Liver (tissue), 8 donors: ENCODE measurements at regions not wholly inside any gene's neighbourhood (a gene's known extent, or its start where the extent isn't known, plus 50 kb on each side); places are given as distances from the start of the nearest gene placed in this dataset.

ENCODE experiments used
- DNase-seq: peaks from one replicate; pipeline ENCODE4 v3.0.0-alpha.2; 2017; ENCODE audit warnings: low spot score
- H3K27ac ChIP-seq, 2 donors: one replicate each; pipeline ENCODE4 v1.7.0; 2013; ENCODE audit warnings: inconsistent platforms in 2 of 2, low read length in 2 of 2, control low read depth in 1 of 2, low read depth in 1 of 2, mild to moderate bottlenecking in 1 of 2
- H3K27me3 ChIP-seq, 4 donors: one replicate each; pipeline versions ENCODE4 v1.6.1 to v1.7.0; 2013; ENCODE audit warnings: low read length in 3 of 4, inconsistent platforms in 1 of 4, mild to moderate bottlenecking in 1 of 4, moderate library complexity in 1 of 4; ENCODE audit not compliant: control insufficient read depth in 4 of 4, insufficient read depth in 4 of 4
- H3K36me3 ChIP-seq, 4 donors: one replicate each; pipeline versions ENCODE4 v1.6.1 to v1.7.0; 2013; ENCODE audit warnings: low read length in 3 of 4, mild to moderate bottlenecking in 3 of 4, low read depth in 1 of 4, moderate library complexity in 1 of 4; ENCODE audit not compliant: control insufficient read depth in 4 of 4, insufficient read depth in 3 of 4
- H3K4me1 ChIP-seq, 4 donors: one replicate each; pipeline versions ENCODE4 v1.6.1 to v1.7.0; 2013; ENCODE audit warnings: low read length in 3 of 4, mild to moderate bottlenecking in 3 of 4, moderate library complexity in 1 of 4; ENCODE audit not compliant: control insufficient read depth in 4 of 4, insufficient read depth in 4 of 4
- H3K4me3 ChIP-seq, 3 donors: one replicate each; pipeline versions ENCODE4 v1.6.1 to v1.7.0; 2013; ENCODE audit warnings: low read length in 3 of 3, control low read depth in 1 of 3, low read depth in 1 of 3, mild to moderate bottlenecking in 1 of 3
- H3K9ac ChIP-seq, 2 donors: one replicate each; pipeline ENCODE4 v1.7.0; 2013; ENCODE audit warnings: low read length in 2 of 2, mild to moderate bottlenecking in 2 of 2, moderate library complexity in 2 of 2, control low read depth in 1 of 2, low read depth in 1 of 2
- H3K9me3 ChIP-seq, 4 donors: one replicate each; pipeline versions ENCODE4 v1.6.1 to v1.7.0; 2013; ENCODE audit warnings: low read length in 3 of 4; ENCODE audit not compliant: control insufficient read depth in 4 of 4
- CTCF ChIP-seq: fragments of 150-350 bp; IDR thresholded peaks from 2 replicates; pipeline ENCODE4 v1.5.1; 2017; ENCODE audit warnings: improper control_type of control experiment, low read depth, low read length; ENCODE audit not compliant: missing input control
- EGR1 ChIP-seq, 2 donors: IDR thresholded peaks; 2 replicates each; pipeline ENCODE4 v1.6.1; 2016 to 2018; ENCODE audit warnings: antibody characterized with exemption in 2 of 2, low read depth in 2 of 2
- FOXA1 ChIP-seq: IDR thresholded peaks from 2 replicates; pipeline ENCODE4 v1.6.1; 2016; ENCODE audit warnings: antibody characterized with exemption
- FOXA2 ChIP-seq: IDR thresholded peaks from 2 replicates; pipeline ENCODE4 v1.6.1; 2016; ENCODE audit warnings: antibody characterized with exemption
- GABPA ChIP-seq, 2 donors: IDR thresholded peaks in 1 of 2; conservative IDR thresholded peaks in 1 of 2; 2 replicates each; pipeline ENCODE4 v1.6.1; 2016; ENCODE audit warnings: antibody characterized with exemption in 2 of 2, mild to moderate bottlenecking in 1 of 2, moderate library complexity in 1 of 2
- HNF4A ChIP-seq, 2 donors: conservative IDR thresholded peaks; 2 replicates each; pipeline ENCODE4 v1.6.1; 2016; ENCODE audit warnings: antibody characterized with exemption in 2 of 2, mild to moderate bottlenecking in 2 of 2
- HNF4G ChIP-seq: IDR thresholded peaks from 2 replicates; pipeline ENCODE4 v1.6.1; 2016; ENCODE audit warnings: antibody characterized with exemption
- JUND ChIP-seq, 2 donors: IDR thresholded peaks; 2 replicates each; pipeline ENCODE4 v1.6.1; 2016; ENCODE audit warnings: antibody characterized with exemption in 2 of 2
- MAX ChIP-seq: IDR thresholded peaks from 2 replicates; pipeline ENCODE4 v1.6.1; 2016; ENCODE audit warnings: antibody characterized with exemption
- NR2F2 ChIP-seq: IDR thresholded peaks from 2 replicates; pipeline ENCODE4 v1.6.1; 2016; ENCODE audit warnings: antibody characterized with exemption
- RXRA ChIP-seq, 2 donors: IDR thresholded peaks; 2 replicates each; pipeline ENCODE4 v1.6.1; 2017 to 2018; ENCODE audit warnings: antibody characterized with exemption in 2 of 2, mild to moderate bottlenecking in 1 of 2
- SP1 ChIP-seq: IDR thresholded peaks from 2 replicates; pipeline ENCODE4 v1.6.1; 2018; ENCODE audit warnings: antibody characterized with exemption, mild to moderate bottlenecking
- TAF1 ChIP-seq: conservative IDR thresholded peaks from 2 replicates; pipeline ENCODE4 v1.6.1; 2016; ENCODE audit warnings: antibody characterized with exemption, mild to moderate bottlenecking
- YY1 ChIP-seq: IDR thresholded peaks from 2 replicates; pipeline ENCODE4 v1.6.1; 2016; ENCODE audit warnings: antibody characterized with exemption, mild to moderate bottlenecking
- WGBS: extraction: QIAGEN DNeasy Blood & Tissue Kit; methylation state at CpG from one replicate; pipeline ENCODE4 v1.1.7; 2013; 5-methylcytosine and 5-hydroxymethylcytosine counted together
- TF ChIP-seq, protein P1 (sequence below): IDR thresholded peaks from 2 replicates; pipeline ENCODE4 v1.6.1; 2016; ENCODE audit warnings: antibody characterized with exemption
- TF ChIP-seq, protein P2 (sequence below): IDR thresholded peaks from 2 replicates; pipeline ENCODE4 v1.6.1; 2016; ENCODE audit warnings: antibody characterized with exemption, mild to moderate bottlenecking
- donor health status: healthy.
- donor health status: healthy.
- donor health status: healthy.
- donor health status: healthy.
- donor health status: healthy.

GRCh38 chr1:193431265-193431977 is 245.0 kb upstream of the B3GALT2 start:
- TF ChIP-seq TAF1 (no peak), JUND (IDR thresholded peaks at IDR 0.05) (no peak), CTCF (no peak), SP1 (no peak), GABPA (IDR thresholded peaks at IDR 0.05 in 1 of 2, conservative IDR thresholded peaks at IDR 0.05 in 1 of 2) (no peak), MAX (no peak), HNF4A (conservative IDR thresholded peaks at IDR 0.05) (no peak), NR2F2 (no peak)
- TF ChIP-seq, protein P1, sequence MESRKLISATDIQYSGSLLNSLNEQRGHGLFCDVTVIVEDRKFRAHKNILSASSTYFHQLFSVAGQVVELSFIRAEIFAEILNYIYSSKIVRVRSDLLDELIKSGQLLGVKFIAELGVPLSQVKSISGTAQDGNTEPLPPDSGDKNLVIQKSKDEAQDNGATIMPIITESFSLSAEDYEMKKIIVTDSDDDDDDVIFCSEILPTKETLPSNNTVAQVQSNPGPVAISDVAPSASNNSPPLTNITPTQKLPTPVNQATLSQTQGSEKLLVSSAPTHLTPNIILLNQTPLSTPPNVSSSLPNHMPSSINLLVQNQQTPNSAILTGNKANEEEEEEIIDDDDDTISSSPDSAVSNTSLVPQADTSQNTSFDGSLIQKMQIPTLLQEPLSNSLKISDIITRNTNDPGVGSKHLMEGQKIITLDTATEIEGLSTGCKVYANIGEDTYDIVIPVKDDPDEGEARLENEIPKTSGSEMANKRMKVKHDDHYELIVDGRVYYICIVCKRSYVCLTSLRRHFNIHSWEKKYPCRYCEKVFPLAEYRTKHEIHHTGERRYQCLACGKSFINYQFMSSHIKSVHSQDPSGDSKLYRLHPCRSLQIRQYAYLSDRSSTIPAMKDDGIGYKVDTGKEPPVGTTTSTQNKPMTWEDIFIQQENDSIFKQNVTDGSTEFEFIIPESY: no peak
- no peaks in the 10 kb centered on the region for H3K36me3 ChIP-seq
- 41% methylated on average over 2 of the region's 2 CpGs for WGBS
- no peak overlapping the region for H3K9ac ChIP-seq
- no peaks in the 10 kb centered on the region for H3K4me1 ChIP-seq
- H3K27me3 ChIP-seq: no peaks in the 10 kb centered on the region
- peaks cover 0 to 11% (median 3%) of the 10 kb centered on the region in 4 donors for H3K9me3 ChIP-seq
- no peak overlapping the region for H3K27ac ChIP-seq
- H3K4me3 ChIP-seq: no peak overlapping the region
- DNase-seq: no peak

- 85% methylated on average over 2 of the region's 2 CpGs for WGBS
- H3K9me3 ChIP-seq: peaks cover 0 to under 1% (median 0%) of the 10 kb centered on the region in 4 donors
- no peaks in the 10 kb centered on the region for H3K27me3 ChIP-seq
- H3K36me3 ChIP-seq: no peaks in the 10 kb centered on the region
- no peak overlapping the region for H3K4me3 ChIP-seq
- TF ChIP-seq, protein P2, sequence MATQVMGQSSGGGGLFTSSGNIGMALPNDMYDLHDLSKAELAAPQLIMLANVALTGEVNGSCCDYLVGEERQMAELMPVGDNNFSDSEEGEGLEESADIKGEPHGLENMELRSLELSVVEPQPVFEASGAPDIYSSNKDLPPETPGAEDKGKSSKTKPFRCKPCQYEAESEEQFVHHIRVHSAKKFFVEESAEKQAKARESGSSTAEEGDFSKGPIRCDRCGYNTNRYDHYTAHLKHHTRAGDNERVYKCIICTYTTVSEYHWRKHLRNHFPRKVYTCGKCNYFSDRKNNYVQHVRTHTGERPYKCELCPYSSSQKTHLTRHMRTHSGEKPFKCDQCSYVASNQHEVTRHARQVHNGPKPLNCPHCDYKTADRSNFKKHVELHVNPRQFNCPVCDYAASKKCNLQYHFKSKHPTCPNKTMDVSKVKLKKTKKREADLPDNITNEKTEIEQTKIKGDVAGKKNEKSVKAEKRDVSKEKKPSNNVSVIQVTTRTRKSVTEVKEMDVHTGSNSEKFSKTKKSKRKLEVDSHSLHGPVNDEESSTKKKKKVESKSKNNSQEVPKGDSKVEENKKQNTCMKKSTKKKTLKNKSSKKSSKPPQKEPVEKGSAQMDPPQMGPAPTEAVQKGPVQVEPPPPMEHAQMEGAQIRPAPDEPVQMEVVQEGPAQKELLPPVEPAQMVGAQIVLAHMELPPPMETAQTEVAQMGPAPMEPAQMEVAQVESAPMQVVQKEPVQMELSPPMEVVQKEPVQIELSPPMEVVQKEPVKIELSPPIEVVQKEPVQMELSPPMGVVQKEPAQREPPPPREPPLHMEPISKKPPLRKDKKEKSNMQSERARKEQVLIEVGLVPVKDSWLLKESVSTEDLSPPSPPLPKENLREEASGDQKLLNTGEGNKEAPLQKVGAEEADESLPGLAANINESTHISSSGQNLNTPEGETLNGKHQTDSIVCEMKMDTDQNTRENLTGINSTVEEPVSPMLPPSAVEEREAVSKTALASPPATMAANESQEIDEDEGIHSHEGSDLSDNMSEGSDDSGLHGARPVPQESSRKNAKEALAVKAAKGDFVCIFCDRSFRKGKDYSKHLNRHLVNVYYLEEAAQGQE: no peak
- TF ChIP-seq YY1 (no peak), FOXA1 (no peak), SP1 (no peak), HNF4A (conservative IDR thresholded peaks at IDR 0.05) (no peak), FOXA2 (no peak), EGR1 (IDR thresholded peaks at IDR 0.05; ENCODE audit: low read depth in 2 of 2) (no peak), NR2F2 (no peak), HNF4G (no peak), GABPA (IDR thresholded peaks at IDR 0.05 in 1 of 2, conservative IDR thresholded peaks at IDR 0.05 in 1 of 2) (no peak), MAX (no peak), TAF1 (no peak), RXRA (IDR thresholded peaks at IDR 0.05) (no peak)
- TF ChIP-seq, protein P1: no peak
- no peaks in the 10 kb centered on the region for H3K4me1 ChIP-seq
- H3K9ac ChIP-seq: no peak overlapping the region
- H3K27ac ChIP-seq: no peak overlapping the region
- DNase-seq: no peak
Measured at GRCh38 chr1:193427524-193427923, 241.1 kb upstream of the B3GALT2 start.
